GM23248 (cell line): ENCODE measurements at regions not wholly inside any gene's neighbourhood (a gene's known extent, or its start where the extent isn't known, plus 50 kb on each side); places are given as distances from the start of the nearest gene placed in this dataset.
A peak's percentile ranks its signal among the peaks of the same experiment; 100 is the strongest.

Source experiments
- DNase-seq: peaks from one replicate; pipeline ENCODE4 v3.0.0-alpha.2; 2015
- H2AFZ ChIP-seq: fragments of 200-600 bp; sonication (generic); 2 replicates; pipeline ENCODE4 v1.6.1; 2016; ENCODE audit warnings: antibody characterized with exemption
- H3F3A ChIP-seq: fragments of 200-600 bp; sonication (generic); 2 replicates; pipeline ENCODE4 v1.6.1; 2016; ENCODE audit warnings: mild to moderate bottlenecking, antibody characterized with exemption, mixed run types; ENCODE audit not compliant: insufficient read depth
- H3K27ac ChIP-seq: fragments of 200-600 bp; sonication (generic); 2 replicates; pipeline ENCODE4 v1.5.1; 2016; ENCODE audit warnings: mild to moderate bottlenecking
- H3K27me3 ChIP-seq: fragments of 200-600 bp; sonication (generic); replicated peaks from 2 replicates; pipeline ENCODE4 v1.6.1; 2016; ENCODE audit warnings: mild to moderate bottlenecking; ENCODE audit not compliant: insufficient read depth
- H3K36me3 ChIP-seq: fragments of 200-600 bp; sonication (generic); 2 replicates; pipeline ENCODE4 v1.6.1; 2016; ENCODE audit warnings: low read depth, mild to moderate bottlenecking
- H3K4me1 ChIP-seq: fragments of 200-600 bp; sonication (generic); 2 replicates; pipeline ENCODE4 v1.6.1; 2016; ENCODE audit warnings: mild to moderate bottlenecking; ENCODE audit not compliant: insufficient read depth
- H3K4me2 ChIP-seq: fragments of 200-600 bp; sonication (generic); one replicate; pipeline ENCODE4 v1.6.1; 2016; ENCODE audit warnings: mild to moderate bottlenecking; ENCODE audit not compliant: unreplicated experiment
- H3K4me3 ChIP-seq: fragments of 200-600 bp; sonication (generic); 2 replicates; pipeline ENCODE4 v1.5.1; 2016; ENCODE audit warnings: mild to moderate bottlenecking
- H3K79me2 ChIP-seq: fragments of 200-600 bp; sonication (generic); 2 replicates; pipeline ENCODE4 v1.6.1; 2016; ENCODE audit warnings: mild to moderate bottlenecking; ENCODE audit not compliant: insufficient read depth
- H3K9ac ChIP-seq: fragments of 200-600 bp; sonication (generic); 2 replicates; pipeline ENCODE4 v1.6.1; 2016; ENCODE audit warnings: mild to moderate bottlenecking
- H3K9me2 ChIP-seq: fragments of 200-600 bp; sonication (generic); 2 replicates; pipeline ENCODE4 v1.6.1; 2016; ENCODE audit warnings: mixed run types, mild to moderate bottlenecking, moderate library complexity; ENCODE audit not compliant: insufficient read depth
- H3K9me3 ChIP-seq: fragments of 200-600 bp; sonication (generic); one replicate; pipeline ENCODE4 v1.6.1; 2017; ENCODE audit warnings: low read depth
- H4K20me1 ChIP-seq: fragments of 200-600 bp; sonication (generic); 2 replicates; pipeline ENCODE4 v1.6.0; 2016; ENCODE audit not compliant: insufficient read depth
- EZH2 ChIP-seq: fragments of 200-600 bp; sonication (generic); IDR thresholded peaks from 2 replicates; pipeline ENCODE4 v1.6.1; 2018; ENCODE audit warnings: antibody characterized with exemption, mild to moderate bottlenecking; ENCODE audit not compliant: insufficient read depth, poor library complexity, severe bottlenecking
- EZH2phosphoT487 ChIP-seq: fragments of 200-600 bp; sonication (generic); IDR thresholded peaks from 2 replicates; pipeline ENCODE4 v1.6.1; 2018; ENCODE audit warnings: antibody characterized with exemption, moderate library complexity, mild to moderate bottlenecking, low read depth; ENCODE audit not compliant: insufficient read depth
- WGBS, 2 experiments: methylation state at CpG; one replicate each; pipeline ENCODE4 v1.1.6; 2015 to 2017; ENCODE audit warnings: low lambda C conversion rate in 2 of 2, low coverage in 1 of 2; ENCODE audit errors: missing lambda C conversion rate in 2 of 2; 5-methylcytosine and 5-hydroxymethylcytosine counted together
- in situ Hi-C: fragments of 300-500 bp; cut with MboI; formaldehyde crosslinking; loops from 2 replicates; pipeline ENCODE4 v1.15.0; 2020

DNA sequence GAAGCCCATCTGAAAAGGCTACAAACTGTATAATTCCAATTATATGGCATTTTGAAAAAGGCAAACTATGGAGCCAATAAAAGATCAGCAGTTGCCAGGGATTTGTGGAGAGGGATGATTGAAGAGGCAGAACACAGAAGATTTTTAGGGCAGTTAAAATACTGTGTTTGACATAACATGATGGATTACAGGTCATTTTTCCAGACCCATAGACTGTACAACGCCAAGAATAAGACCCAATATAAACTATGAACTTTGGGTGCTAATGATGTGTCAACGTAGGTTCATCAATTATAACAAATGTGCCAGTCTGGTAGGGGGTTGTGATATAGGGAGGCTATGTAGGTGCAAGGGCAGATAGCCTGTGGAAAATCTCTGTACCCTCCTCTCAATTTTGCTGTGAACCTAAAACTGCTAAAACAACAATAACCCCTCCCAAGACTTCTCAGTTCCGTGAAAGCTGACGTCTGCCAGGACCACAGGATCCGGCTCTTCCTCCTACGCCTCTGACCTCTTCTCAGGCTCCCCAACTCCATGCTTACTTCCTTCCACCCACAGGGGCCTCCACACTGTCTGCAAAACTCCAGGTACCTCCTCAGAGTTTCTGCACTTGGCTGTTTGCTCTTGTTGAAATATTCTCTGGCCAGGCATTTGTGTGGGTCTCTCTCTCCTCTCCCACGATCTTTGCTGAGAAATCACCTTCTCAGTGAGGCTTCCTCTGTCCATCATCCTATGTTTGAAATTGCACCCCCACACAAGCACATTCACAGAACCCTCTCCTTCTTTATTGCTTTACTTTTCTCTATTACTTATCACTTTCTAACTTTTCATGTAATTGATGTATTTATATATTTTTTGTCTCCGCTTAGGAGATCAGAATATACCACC lies 131.4 kb downstream of the BBS10 start:
- Histone ChIP-seq H2AFZ (peak overlapping the region; percentile 60), H3F3A (no peaks in the 10 kb centered on the region), H3K27me3 (no peaks in the 10 kb centered on the region), H3K79me2 (no peaks in the 10 kb centered on the region), H3K4me3 (no peak overlapping the region), H3K9me2 (no peaks in the 10 kb centered on the region), H3K4me1 (no peaks in the 10 kb centered on the region), H3K4me2 (no peak overlapping the region), H3K27ac (no peak overlapping the region), H3K9ac (no peak overlapping the region), H4K20me1 (no peaks in the 10 kb centered on the region), H3K36me3 (no peaks in the 10 kb centered on the region), H3K9me3 (no peaks in the 10 kb centered on the region)
- 42 to 52% methylated on average over 8 of the region's 8 CpGs for WGBS, 2 experiments
- DNase-seq, result no peak
- in situ Hi-C loops, result no loop called here
- TF ChIP-seq EZH2phosphoT487 (no peak), EZH2 (no peak)

DNA sequence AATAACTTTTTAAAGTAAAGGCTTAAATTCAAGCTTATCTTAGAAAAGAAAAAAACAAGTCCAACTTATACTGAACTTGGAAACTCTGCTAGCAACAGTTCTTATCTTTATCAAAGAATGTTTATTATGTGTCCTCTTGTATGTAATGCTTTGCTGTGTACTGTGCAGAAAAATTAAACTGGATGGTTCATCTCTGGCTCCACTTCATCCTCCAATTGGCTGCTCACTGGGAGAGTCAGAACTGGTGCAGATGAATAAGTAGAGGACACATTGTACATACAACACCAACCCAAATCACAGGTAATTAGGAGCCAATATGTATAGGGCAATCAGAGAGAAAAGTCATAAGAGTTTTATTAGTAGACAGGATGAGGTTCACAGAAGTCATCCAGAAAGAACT lies 123.6 kb upstream of the NAP1L1 start:
- in situ Hi-C loops, result no loop called here
- Histone ChIP-seq H3K9ac (no peak overlapping the region), H3K27ac (no peak overlapping the region), H2AFZ (no peak overlapping the region), H4K20me1 (no peaks in the 10 kb centered on the region), H3K36me3 (no peaks in the 10 kb centered on the region), H3K9me2 (no peaks in the 10 kb centered on the region), H3K79me2 (no peaks in the 10 kb centered on the region), H3K27me3 (no peaks in the 10 kb centered on the region), H3K4me2 (no peak overlapping the region), H3F3A (no peaks in the 10 kb centered on the region), H3K4me3 (no peak overlapping the region), H3K4me1 (no peaks in the 10 kb centered on the region), H3K9me3 (no peaks in the 10 kb centered on the region)
- TF ChIP-seq EZH2phosphoT487 (no peak), EZH2 (no peak)
- DNase-seq, result no peak

GRCh38 chr12:76206677-76207072 lies 122.2 kb upstream of the NAP1L1 start:
- Histone ChIP-seq H3K4me1 (0 out of 2 replicates have a peak, but pooled peaks cover 2% of the 10 kb centered on the region), H3K9me3 (no peaks in the 10 kb centered on the region), H3K27me3 (no peaks in the 10 kb centered on the region), H3K4me2 (no peak overlapping the region), H3K36me3 (no peaks in the 10 kb centered on the region), H2AFZ (no peak overlapping the region), H3K9ac (no peak overlapping the region), H3K27ac (no peak overlapping the region), H3K9me2 (no peaks in the 10 kb centered on the region), H3F3A (no peaks in the 10 kb centered on the region), H3K79me2 (no peaks in the 10 kb centered on the region), H4K20me1 (no peaks in the 10 kb centered on the region), H3K4me3 (no peak overlapping the region)
- TF ChIP-seq EZH2phosphoT487, result no peak
- TF ChIP-seq EZH2, result no peak
- no peak for DNase-seq
- in situ Hi-C loops, result no loop called here
- WGBS, 2 experiments, result 69 to 74% methylated on average over 5 of the region's 5 CpGs

DNA sequence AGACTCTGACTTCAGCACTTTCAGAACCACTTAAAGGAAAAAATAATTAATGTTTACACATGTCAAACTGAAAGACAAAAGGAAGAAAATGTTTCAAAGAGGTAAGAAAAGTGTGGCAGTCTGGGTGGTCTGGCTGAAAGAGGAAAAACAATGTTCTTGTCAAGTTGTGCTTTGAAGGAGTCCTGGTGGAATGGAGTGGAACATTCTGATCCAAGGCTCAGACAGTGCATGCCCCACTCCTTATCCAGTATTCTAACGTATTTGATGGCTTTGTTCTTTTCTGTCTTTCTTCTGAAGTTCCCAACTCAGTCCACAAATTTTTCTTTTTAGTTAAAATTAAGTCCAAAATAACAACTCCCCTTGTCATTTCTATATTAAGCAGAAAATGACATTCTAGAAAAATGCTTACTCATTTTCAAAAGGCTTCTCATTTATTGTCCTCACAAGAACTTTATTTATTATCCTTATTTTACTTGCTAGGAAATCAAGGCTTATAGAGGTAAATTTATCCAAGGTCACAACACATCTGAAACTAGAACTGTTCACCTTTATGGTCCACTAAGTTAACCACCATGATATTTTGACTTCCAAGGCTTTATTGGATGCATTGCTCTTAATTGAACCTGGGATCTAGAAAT lies 121.7 kb upstream of the NAP1L1 start:
- Histone ChIP-seq H3K9ac (no peak overlapping the region), H3K9me2 (no peaks in the 10 kb centered on the region), H3K4me2 (no peak overlapping the region), H3K9me3 (no peaks in the 10 kb centered on the region), H3K4me1 (0 out of 2 replicates have a peak, but pooled peaks cover 7% of the 10 kb centered on the region), H3K79me2 (no peaks in the 10 kb centered on the region), H3F3A (no peaks in the 10 kb centered on the region), H3K4me3 (no peak overlapping the region), H3K36me3 (no peaks in the 10 kb centered on the region), H2AFZ (no peak overlapping the region), H4K20me1 (no peaks in the 10 kb centered on the region), H3K27ac (no peak overlapping the region), H3K27me3 (no peaks in the 10 kb centered on the region)
- 23 to 30% methylated on average over 1 of the region's 1 CpG for WGBS, 2 experiments
- TF ChIP-seq EZH2phosphoT487, result no peak
- TF ChIP-seq EZH2, result no peak
- in situ Hi-C loops, result no loop called here
- DNase-seq, result no peak
